Neuronal stem cell (in vitro differentiated cells): ENCODE measurements at regions not wholly inside any gene's neighbourhood (a gene's known extent, or its start where the extent isn't known, plus 50 kb on each side); places are given as distances from the start of the nearest gene placed in this dataset.

ENCODE experiments used
- DNase-seq: peaks from one replicate; pipeline ENCODE4 v3.0.0-alpha.2; 2013; ENCODE audit warnings: low spot score
- H2AFZ ChIP-seq: one replicate; pipeline ENCODE4 v1.6.1; 2013; ENCODE audit warnings: mild to moderate bottlenecking, low read length, inconsistent platforms
- H2AK5ac ChIP-seq: 2 replicates; pipeline ENCODE4 v1.6.1; 2013; ENCODE audit warnings: low read depth, mild to moderate bottlenecking, inconsistent platforms, low read length, moderate library complexity, mixed read lengths
- H2BK120ac ChIP-seq: 2 replicates; pipeline ENCODE4 v1.6.1; 2013; ENCODE audit warnings: low read depth, mild to moderate bottlenecking, inconsistent platforms, low read length, moderate library complexity, mixed read lengths
- H2BK12ac ChIP-seq: one replicate; pipeline ENCODE4 v1.6.1; 2013; ENCODE audit warnings: low read length, inconsistent platforms
- H2BK15ac ChIP-seq: 2 replicates; pipeline ENCODE4 v1.6.1; 2013; ENCODE audit warnings: mild to moderate bottlenecking, low read length, inconsistent platforms, mixed read lengths
- H2BK5ac ChIP-seq: one replicate; pipeline ENCODE4 v1.6.1; 2013; ENCODE audit warnings: inconsistent platforms, mild to moderate bottlenecking, low read length, moderate library complexity
- H3K14ac ChIP-seq: one replicate; pipeline ENCODE4 v1.6.1; 2013; ENCODE audit warnings: low read length, inconsistent platforms
- H3K18ac ChIP-seq: 2 replicates; pipeline ENCODE4 v1.6.1; 2013; ENCODE audit warnings: low read length, inconsistent platforms
- H3K23ac ChIP-seq: 2 replicates; pipeline ENCODE4 v1.6.1; 2013; ENCODE audit warnings: low read depth, mild to moderate bottlenecking, mixed read lengths, low read length, inconsistent platforms; ENCODE audit not compliant: poor library complexity
- H3K27ac ChIP-seq: replicated peaks from 3 replicates; pipeline ENCODE4 v1.5.1; 2013; ENCODE audit warnings: low read length, inconsistent platforms
- H3K27me3 ChIP-seq, 3 experiments: 2 replicates each; pipeline ENCODE4 v1.6.1; 2013; ENCODE audit warnings: low read length in 3 of 3, mild to moderate bottlenecking in 2 of 3, inconsistent platforms in 1 of 3, low read depth in 1 of 3, mixed read lengths in 1 of 3, moderate library complexity in 1 of 3; ENCODE audit not compliant: control insufficient read depth in 3 of 3, insufficient read depth in 3 of 3
- H3K36me3 ChIP-seq, 2 donors: replicated peaks in 1 of 2; 2 replicates each; pipeline ENCODE4 v1.6.1; 2013; ENCODE audit warnings: low read length in 2 of 2; ENCODE audit not compliant: control insufficient read depth in 2 of 2, insufficient read depth in 2 of 2
- H3K4ac ChIP-seq: 2 replicates; pipeline ENCODE4 v1.6.1; 2013; ENCODE audit warnings: inconsistent platforms, mild to moderate bottlenecking, low read length, moderate library complexity
- H3K4me1 ChIP-seq, 2 donors: 1 replicate in 1 of 2; 2 replicates in 1 of 2; pipeline ENCODE4 v1.6.1; 2013; ENCODE audit warnings: low read length in 2 of 2, low read depth in 1 of 2; ENCODE audit not compliant: control insufficient read depth in 2 of 2, insufficient read depth in 1 of 2
- H3K4me2 ChIP-seq: one replicate; pipeline ENCODE4 v1.6.1; 2013; ENCODE audit warnings: mild to moderate bottlenecking, low read length, inconsistent platforms; ENCODE audit not compliant: insufficient read depth, poor library complexity, severe bottlenecking
- H3K4me3 ChIP-seq, 2 donors: 2 replicates each; pipeline ENCODE4 v1.5.1; 2013; ENCODE audit warnings: low read length in 2 of 2, mild to moderate bottlenecking in 2 of 2, inconsistent platforms in 1 of 2, moderate library complexity in 1 of 2
- H3K79me1 ChIP-seq: one replicate; pipeline ENCODE4 v1.6.1; 2013; ENCODE audit warnings: low read depth, mild to moderate bottlenecking, inconsistent platforms, low read length, moderate library complexity
- H3K9ac ChIP-seq: one replicate; pipeline ENCODE4 v1.6.1; 2013; ENCODE audit warnings: mild to moderate bottlenecking, low read depth, low read length, inconsistent platforms; ENCODE audit not compliant: poor library complexity
- H3K9me3 ChIP-seq, 2 donors: replicated peaks in 1 of 2; 2 replicates each; pipeline versions ENCODE3 to v1.6.1; 2013; ENCODE audit warnings: low read length in 2 of 2, mild to moderate bottlenecking in 2 of 2, inconsistent platforms in 1 of 2, low read depth in 1 of 2, mixed read lengths in 1 of 2, moderate library complexity in 1 of 2; ENCODE audit not compliant: control insufficient read depth in 2 of 2, insufficient read depth in 1 of 2
- H4K8ac ChIP-seq: one replicate; pipeline ENCODE4 v1.6.1; 2013; ENCODE audit warnings: low read depth, mild to moderate bottlenecking, inconsistent platforms, low read length, moderate library complexity
- H4K91ac ChIP-seq: one replicate; pipeline ENCODE4 v1.6.1; 2013; ENCODE audit warnings: low read length, low read depth, mild to moderate bottlenecking, inconsistent platforms; ENCODE audit not compliant: poor library complexity
- WGBS, 2 donors: extraction: QIAGEN DNeasy Blood & Tissue Kit; methylation state at CpG; one replicate each; pipeline ENCODE4 v1.1.7; 2013; ENCODE audit warnings: missing lambda C conversion rate in 2 of 2, mixed read lengths in 1 of 2; ENCODE audit not compliant: insufficient read length in 2 of 2, insufficient replicate concordance in 1 of 2; ENCODE audit errors: extremely low coverage in 2 of 2; 5-methylcytosine and 5-hydroxymethylcytosine counted together

- H2BK12ac ChIP-seq = no peak overlapping the region
- H3K4ac ChIP-seq = no peak overlapping the region
- no peak overlapping the region for H2BK5ac ChIP-seq
- H3K27ac ChIP-seq = peak overlapping the region; percentile 53
- no peak overlapping the region for H4K8ac ChIP-seq
- H2BK120ac ChIP-seq = no peak overlapping the region
- H3K79me1 ChIP-seq = no peaks in the 10 kb centered on the region
- peaks cover 3 to 28% of the 10 kb centered on the region in 2 donors for H3K4me1 ChIP-seq
- WGBS, 2 donors = no CpG with 5 or more reads among the region's 6 CpGs
- no peak overlapping the region for H3K9ac ChIP-seq
- H3K23ac ChIP-seq = no peak overlapping the region
- no peaks in the 10 kb centered on the region for H3K36me3 ChIP-seq
- no peak overlapping the region for H3K4me3 ChIP-seq
- no peaks in the 10 kb centered on the region for H3K9me3 ChIP-seq
- no peak for DNase-seq
- peak overlapping the region; percentile 23 for H2AK5ac ChIP-seq
- peak overlapping the region; percentile 78 for H3K18ac ChIP-seq
- peaks cover 0 to 27% (median 0%) of the 10 kb centered on the region in 3 experiments for H3K27me3 ChIP-seq
- H3K4me2 ChIP-seq = no peak overlapping the region
- no peak overlapping the region for H2AFZ ChIP-seq
- H2BK15ac ChIP-seq = no peak overlapping the region
- H3K14ac ChIP-seq = no peak overlapping the region
- H4K91ac ChIP-seq = no peak overlapping the region
Measured at GRCh38 chr1:47696737-47697441, 259.0 kb downstream of the FOXD2 start.

GRCh38 chr1:47697616-47698335 is 259.9 kb downstream of the FOXD2 start:
- Histone ChIP-seq H2BK120ac (peak overlapping the region; percentile 43), H3K27ac (peak overlapping the region; percentile 53), H2AFZ (no peak overlapping the region), H2BK5ac (peak overlapping the region; percentile 49), H3K18ac (peak overlapping the region; percentile 29), H2BK12ac (peak overlapping the region; percentile 25), H3K9ac (no peak overlapping the region), H3K23ac (no peak overlapping the region), H3K14ac (no peak overlapping the region), H3K4ac (no peak overlapping the region), H2AK5ac (peak overlapping the region; percentile 78), H3K9me3 (no peaks in the 10 kb centered on the region), H3K36me3 (no peaks in the 10 kb centered on the region), H2BK15ac (peak overlapping the region; percentile 51), H3K27me3 (peaks cover 0 to 31% (median 0%) of the 10 kb centered on the region in 3 experiments), H3K4me3 (no peak overlapping the region), H3K4me1 (peaks cover 3 to 26% of the 10 kb centered on the region in 2 donors), H4K91ac (no peak overlapping the region), H3K79me1 (no peaks in the 10 kb centered on the region), H4K8ac (no peak overlapping the region), H3K4me2 (no peak overlapping the region)
- no peak for DNase-seq
- no CpG with 5 or more reads among the region's 7 CpGs for WGBS, 2 donors

- Histone ChIP-seq H2BK15ac (no peak overlapping the region), H3K27me3 (peaks cover 0 to 32% (median 0%) of the 10 kb centered on the region in 3 experiments), H3K23ac (no peak overlapping the region), H2BK120ac (no peak overlapping the region), H3K4ac (no peak overlapping the region), H4K91ac (no peak overlapping the region), H2AK5ac (no peak overlapping the region), H3K18ac (peak overlapping the region; percentile 20), H2BK12ac (no peak overlapping the region), H2AFZ (no peak overlapping the region), H2BK5ac (no peak overlapping the region), H3K9me3 (no peaks in the 10 kb centered on the region), H3K27ac (no peak overlapping the region), H3K14ac (no peak overlapping the region), H3K36me3 (no peaks in the 10 kb centered on the region), H3K79me1 (no peaks in the 10 kb centered on the region), H3K9ac (no peak overlapping the region), H3K4me2 (no peak overlapping the region), H4K8ac (no peak overlapping the region), H3K4me1 (peaks cover 3 to 16% of the 10 kb centered on the region in 2 donors), H3K4me3 (no peak overlapping the region)
- no peak for DNase-seq
- no CpG with 5 or more reads among the region's 5 CpGs for WGBS, 2 donors
Measured at GRCh38 chr1:47699492-47700235, 261.8 kb downstream of the FOXD2 start.

- Histone ChIP-seq H3K4me2 (no peak overlapping the region), H4K91ac (no peak overlapping the region), H3K4ac (no peak overlapping the region), H2BK15ac (peak overlapping the region; percentile 65), H3K18ac (peak overlapping the region; percentile 20), H2AK5ac (peak overlapping the region; percentile 64), H2BK12ac (no peak overlapping the region), H2BK5ac (no peak overlapping the region), H2BK120ac (peak overlapping the region; percentile 65), H2AFZ (no peak overlapping the region), H3K23ac (no peak overlapping the region), H4K8ac (no peak overlapping the region), H3K9me3 (no peaks in the 10 kb centered on the region), H3K14ac (no peak overlapping the region), H3K27ac (no peak overlapping the region), H3K27me3 (peaks cover 0 to 39% (median 0%) of the 10 kb centered on the region in 3 experiments), H3K79me1 (no peaks in the 10 kb centered on the region), H3K9ac (no peak overlapping the region), H3K4me3 (no peak overlapping the region), H3K36me3 (no peaks in the 10 kb centered on the region), H3K4me1 (peaks cover 3 to 14% of the 10 kb centered on the region in 2 donors)
- no peak for DNase-seq
- WGBS, 2 donors = no CpG with 5 or more reads among the region's 2 CpGs
Measured at GRCh38 chr1:47701283-47701682, 263.4 kb downstream of the FOXD2 start.
